BLaER1 (cell line): ENCODE measurements at regions not wholly inside any gene's neighbourhood (a gene's known extent, or its start where the extent isn't known, plus 50 kb on each side); places are given as distances from the start of the nearest gene placed in this dataset.
A peak's percentile ranks its signal among the peaks of the same experiment; 100 is the strongest.

Experiments
- H3K27ac ChIP-seq: shearing (Covaris generic); formaldehyde crosslinking; 2 replicates; pipeline ENCODE4 v1.8.1; 2022
- H3K27me3 ChIP-seq: shearing (Covaris generic); formaldehyde crosslinking; 2 replicates; pipeline ENCODE4 v1.8.1; 2022
- H3K36me3 ChIP-seq: shearing (Covaris generic); formaldehyde crosslinking; 2 replicates; pipeline ENCODE4 v1.8.1; 2022
- H3K4me1 ChIP-seq: shearing (Covaris generic); formaldehyde crosslinking; 2 replicates; pipeline ENCODE4 v1.8.1; 2022
- H3K4me2 ChIP-seq: shearing (Covaris generic); formaldehyde crosslinking; 2 replicates; pipeline ENCODE4 v1.8.1; 2022
- H3K4me3 ChIP-seq: shearing (Covaris generic); formaldehyde crosslinking; 2 replicates; pipeline ENCODE4 v1.8.1; 2022
- H3K9ac ChIP-seq: shearing (Covaris generic); formaldehyde crosslinking; 2 replicates; pipeline ENCODE4 v1.8.1; 2022
- H3K9me3 ChIP-seq: shearing (Covaris generic); formaldehyde crosslinking; 2 replicates; pipeline ENCODE4 v1.8.1; 2022
- H4K20me1 ChIP-seq: shearing (Covaris generic); formaldehyde crosslinking; 2 replicates; pipeline ENCODE4 v1.8.1; 2022
- Cebpa-rat ChIP-seq: shearing (Covaris generic); IDR thresholded peaks from 2 replicates; pipeline ENCODE4 v1.8.1; 2022

DNA sequence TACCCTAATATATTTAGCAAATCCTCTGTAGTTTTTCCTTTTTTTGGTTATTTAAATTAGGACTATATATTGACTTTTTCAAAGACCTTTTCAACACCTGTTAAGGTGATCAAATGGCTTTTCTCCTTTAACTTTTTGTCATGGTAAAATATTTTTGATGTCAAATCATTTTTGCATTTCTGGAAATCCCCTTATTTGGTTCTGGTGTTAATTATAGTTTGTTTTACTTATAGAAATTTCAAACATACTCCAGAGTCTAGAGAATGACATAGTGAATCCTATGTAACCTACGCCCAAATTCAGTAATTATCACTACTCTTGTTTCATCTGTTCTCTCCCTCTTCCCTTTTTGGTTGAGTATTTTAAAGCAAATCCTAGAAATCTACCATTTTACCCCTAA, 121.3 kb upstream of the TBL1XR1 start:
- TF ChIP-seq Cebpa-rat, result no peak
- Histone ChIP-seq H4K20me1 (no peaks in the 10 kb centered on the region), H3K27me3 (no peaks in the 10 kb centered on the region), H3K4me3 (no peak overlapping the region), H3K27ac (no peak overlapping the region), H3K36me3 (no peaks in the 10 kb centered on the region), H3K9ac (no peak overlapping the region), H3K4me1 (peaks cover 33% of the 10 kb centered on the region), H3K9me3 (peaks cover 43% of the 10 kb centered on the region), H3K4me2 (no peak overlapping the region)

DNA sequence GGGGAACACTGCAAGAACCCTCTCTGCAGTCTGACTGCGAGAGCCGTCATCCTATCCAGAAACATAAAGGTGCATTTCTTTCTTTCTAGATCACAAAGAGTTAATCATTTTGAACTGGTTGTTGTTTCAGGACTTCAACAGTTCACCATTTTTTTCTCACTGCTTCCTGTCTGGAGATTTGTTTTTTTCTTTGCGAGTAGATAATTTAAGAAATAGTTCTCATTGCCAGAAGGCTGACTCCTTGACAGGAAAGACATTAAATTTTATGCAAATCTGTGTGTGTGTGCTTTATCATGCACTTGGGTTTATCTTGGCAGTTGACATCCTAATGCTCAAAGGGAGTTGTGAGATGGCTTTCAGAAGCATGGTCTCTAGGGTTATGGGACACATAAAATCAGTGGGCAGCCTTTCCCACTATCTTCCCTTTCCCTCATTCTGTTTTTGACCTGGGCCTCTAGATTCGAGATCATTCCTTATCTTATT, 123.5 kb upstream of the TBL1XR1 start:
- no peaks in the 10 kb centered on the region for H3K36me3 ChIP-seq
- H3K27me3 ChIP-seq, result no peaks in the 10 kb centered on the region
- H3K4me3 ChIP-seq, result no peak overlapping the region
- peaks cover 42% of the 10 kb centered on the region for H3K9me3 ChIP-seq
- no peak for TF ChIP-seq Cebpa-rat
- peaks cover 39% of the 10 kb centered on the region for H3K4me1 ChIP-seq
- peak overlapping the region; percentile 49 for H3K9ac ChIP-seq
- H3K4me2 ChIP-seq, result peak overlapping the region; percentile 72
- H4K20me1 ChIP-seq, result no peaks in the 10 kb centered on the region
- H3K27ac ChIP-seq, result peak overlapping the region; percentile 62

DNA sequence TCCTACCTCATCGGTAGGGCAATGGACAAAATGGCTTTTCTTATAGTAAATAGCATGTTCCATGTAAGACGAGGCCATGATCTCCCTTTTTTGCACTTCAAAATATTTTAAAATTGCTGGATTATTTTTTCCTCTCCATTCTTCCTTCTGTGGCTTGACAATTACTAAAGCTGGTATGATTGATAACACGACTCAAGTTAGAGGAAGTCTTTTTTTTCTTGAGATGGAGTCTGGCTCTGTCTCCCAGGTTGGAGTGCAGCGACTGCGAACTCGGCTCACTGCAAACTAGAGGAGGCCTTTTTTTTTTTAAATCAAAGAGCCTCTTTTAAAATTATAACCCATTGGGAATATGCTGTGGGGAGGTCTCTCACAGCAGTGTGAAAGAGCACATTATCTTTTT, 124.5 kb upstream of the TBL1XR1 start:
- peak overlapping the region; percentile 72 for H3K4me2 ChIP-seq
- no peaks in the 10 kb centered on the region for H3K36me3 ChIP-seq
- peaks cover 39% of the 10 kb centered on the region for H3K4me1 ChIP-seq
- H3K9ac ChIP-seq, result peak overlapping the region; percentile 49
- no peaks in the 10 kb centered on the region for H3K27me3 ChIP-seq
- peak overlapping the region; percentile 62 for H3K27ac ChIP-seq
- no peak overlapping the region for H3K4me3 ChIP-seq
- no peaks in the 10 kb centered on the region for H4K20me1 ChIP-seq
- peaks cover 41% of the 10 kb centered on the region for H3K9me3 ChIP-seq
- no peak for TF ChIP-seq Cebpa-rat

DNA sequence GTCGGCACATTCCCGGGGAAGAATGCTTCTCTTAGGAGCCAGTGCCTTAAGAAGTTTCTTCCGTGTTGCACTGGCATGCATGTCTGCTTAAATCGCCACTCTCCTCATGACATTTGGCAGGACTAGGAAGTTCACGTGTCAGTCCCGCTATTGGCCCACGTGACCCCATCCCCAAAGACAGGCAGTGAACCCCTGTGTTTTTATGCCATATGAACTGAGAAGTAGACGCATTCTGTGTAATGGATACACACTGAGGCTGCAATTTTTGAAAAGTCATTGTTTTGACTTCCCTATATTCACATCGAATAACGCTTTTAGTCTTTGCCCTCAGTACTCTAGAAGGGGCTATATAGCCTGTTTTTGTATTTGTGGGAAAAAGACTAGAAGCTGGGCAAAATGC, 125.6 kb upstream of the TBL1XR1 start:
- no peak overlapping the region for H3K9ac ChIP-seq
- no peaks in the 10 kb centered on the region for H4K20me1 ChIP-seq
- H3K36me3 ChIP-seq, result no peaks in the 10 kb centered on the region
- no peak overlapping the region for H3K27ac ChIP-seq
- peaks cover 34% of the 10 kb centered on the region for H3K4me1 ChIP-seq
- no peak overlapping the region for H3K4me3 ChIP-seq
- H3K4me2 ChIP-seq, result no peak overlapping the region
- peaks cover 41% of the 10 kb centered on the region for H3K9me3 ChIP-seq
- TF ChIP-seq Cebpa-rat, result no peak
- no peaks in the 10 kb centered on the region for H3K27me3 ChIP-seq

DNA sequence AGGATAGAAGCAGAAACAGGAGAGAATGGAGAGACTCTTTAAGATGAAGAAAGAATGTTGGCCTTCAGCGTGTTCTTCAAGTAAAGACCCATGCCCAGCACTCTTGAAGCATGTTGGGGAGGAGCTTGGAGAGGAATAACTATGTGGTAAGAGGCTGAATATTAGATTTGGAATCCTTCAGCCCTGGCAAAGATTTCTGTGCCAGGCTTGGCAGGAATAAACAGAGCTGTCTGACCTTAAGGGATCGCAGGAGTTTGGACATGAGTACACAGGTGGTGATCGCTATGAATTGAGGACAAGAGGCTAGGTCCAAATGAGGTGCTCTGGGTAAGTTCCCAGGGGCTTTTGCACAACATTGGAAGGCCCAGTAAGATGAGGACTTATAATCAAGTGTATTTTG, 132.6 kb upstream of the TBL1XR1 start:
- no peak overlapping the region for H3K27ac ChIP-seq
- no peaks in the 10 kb centered on the region for H3K27me3 ChIP-seq
- H3K36me3 ChIP-seq, result no peaks in the 10 kb centered on the region
- no peak overlapping the region for H3K9ac ChIP-seq
- no peak overlapping the region for H3K4me2 ChIP-seq
- H3K9me3 ChIP-seq, result peaks cover 9% of the 10 kb centered on the region; the same call in 1 of the 2 replicates
- no peak for TF ChIP-seq Cebpa-rat
- peaks cover 18% of the 10 kb centered on the region for H3K4me1 ChIP-seq
- no peaks in the 10 kb centered on the region for H4K20me1 ChIP-seq
- no peak overlapping the region for H3K4me3 ChIP-seq

DNA sequence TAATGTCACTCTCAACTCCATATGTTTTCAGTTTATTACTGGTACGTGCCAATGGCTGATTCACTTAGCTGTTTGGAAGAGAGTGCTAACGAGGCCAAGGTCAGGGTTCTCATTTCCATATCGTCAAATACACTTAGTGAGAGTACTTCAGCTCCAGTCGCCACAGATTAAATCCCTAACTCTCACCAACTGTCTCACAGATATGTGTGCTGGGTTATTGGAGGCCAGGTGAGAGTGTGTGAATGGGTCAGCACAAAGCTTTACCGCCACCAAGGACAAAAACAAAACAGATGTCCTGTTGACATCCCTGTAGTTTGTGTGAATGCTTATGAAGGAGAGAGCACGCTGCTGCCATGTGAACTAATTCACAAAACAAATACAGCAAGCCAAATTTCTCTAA, 133.5 kb upstream of the TBL1XR1 start:
- Histone ChIP-seq H4K20me1 (no peaks in the 10 kb centered on the region), H3K27ac (no peak overlapping the region), H3K27me3 (no peaks in the 10 kb centered on the region), H3K4me1 (peaks cover 14% of the 10 kb centered on the region), H3K4me2 (no peak overlapping the region), H3K36me3 (no peaks in the 10 kb centered on the region), H3K9ac (no peak overlapping the region), H3K9me3 (peaks cover 9% of the 10 kb centered on the region; the same call in 1 of the 2 replicates), H3K4me3 (no peak overlapping the region)
- no peak for TF ChIP-seq Cebpa-rat

DNA sequence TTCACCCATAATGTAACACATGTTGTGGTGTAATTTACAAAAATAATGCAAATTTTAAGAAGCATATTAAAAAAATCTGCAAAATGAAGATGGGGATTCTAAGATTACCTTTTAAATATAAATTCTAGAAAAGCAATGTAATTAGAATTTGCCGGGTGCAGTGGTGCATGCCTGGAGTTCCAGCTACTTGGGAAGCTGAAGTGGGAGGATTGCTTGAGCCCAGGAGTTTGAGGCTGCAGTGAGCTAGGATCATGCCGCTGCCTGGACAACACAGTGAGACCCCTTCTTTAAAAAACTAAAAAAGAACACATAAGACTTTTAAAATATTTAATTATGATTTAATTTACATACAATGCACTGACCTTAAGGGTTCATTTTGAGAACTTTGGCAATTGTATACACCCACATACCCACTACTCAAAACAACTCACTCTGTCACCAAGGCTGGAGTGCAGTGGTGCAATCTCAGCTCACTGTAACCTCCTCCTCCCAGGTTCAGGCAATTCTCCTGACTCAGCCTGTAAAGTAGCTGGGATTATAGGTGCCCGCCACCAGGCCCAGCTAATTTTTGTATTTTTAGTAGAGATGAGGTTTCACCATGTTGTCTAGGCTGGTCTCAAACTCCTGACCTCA, 134.0 kb upstream of the TBL1XR1 start:
- Histone ChIP-seq H3K27ac (no peak overlapping the region), H4K20me1 (no peaks in the 10 kb centered on the region), H3K4me1 (peaks cover 16% of the 10 kb centered on the region), H3K9ac (no peak overlapping the region), H3K4me2 (no peak overlapping the region), H3K27me3 (no peaks in the 10 kb centered on the region), H3K36me3 (no peaks in the 10 kb centered on the region), H3K4me3 (no peak overlapping the region), H3K9me3 (peaks cover 9% of the 10 kb centered on the region; the same call in 1 of the 2 replicates)
- TF ChIP-seq Cebpa-rat, result no peak

DNA sequence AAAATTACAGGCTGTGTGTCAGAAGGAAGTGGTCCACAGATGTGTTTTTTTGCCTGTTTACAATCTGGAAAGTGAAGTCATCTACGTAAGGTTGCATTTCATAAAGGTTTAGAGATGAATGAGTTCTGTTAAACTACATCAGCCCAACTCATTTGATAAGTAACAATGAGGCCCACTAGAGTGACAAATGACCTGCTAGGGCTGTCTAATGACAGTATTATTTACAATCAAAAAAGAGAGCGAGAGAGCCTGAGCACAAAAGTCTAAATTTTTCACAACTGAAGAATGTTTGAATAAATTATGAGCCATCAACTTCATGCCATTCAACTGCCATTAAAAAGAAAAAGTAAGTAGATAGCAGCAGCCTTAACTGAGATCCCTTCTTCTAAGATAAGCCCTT, 135.7 kb upstream of the TBL1XR1 start:
- Histone ChIP-seq H3K4me1 (peaks cover 16% of the 10 kb centered on the region), H3K4me2 (no peak overlapping the region), H3K27ac (no peak overlapping the region), H3K9me3 (no peaks in the 10 kb centered on the region; the same call in 1 of the 2 replicates), H3K36me3 (no peaks in the 10 kb centered on the region), H3K4me3 (no peak overlapping the region), H4K20me1 (no peaks in the 10 kb centered on the region), H3K9ac (no peak overlapping the region), H3K27me3 (no peaks in the 10 kb centered on the region)
- no peak for TF ChIP-seq Cebpa-rat

DNA sequence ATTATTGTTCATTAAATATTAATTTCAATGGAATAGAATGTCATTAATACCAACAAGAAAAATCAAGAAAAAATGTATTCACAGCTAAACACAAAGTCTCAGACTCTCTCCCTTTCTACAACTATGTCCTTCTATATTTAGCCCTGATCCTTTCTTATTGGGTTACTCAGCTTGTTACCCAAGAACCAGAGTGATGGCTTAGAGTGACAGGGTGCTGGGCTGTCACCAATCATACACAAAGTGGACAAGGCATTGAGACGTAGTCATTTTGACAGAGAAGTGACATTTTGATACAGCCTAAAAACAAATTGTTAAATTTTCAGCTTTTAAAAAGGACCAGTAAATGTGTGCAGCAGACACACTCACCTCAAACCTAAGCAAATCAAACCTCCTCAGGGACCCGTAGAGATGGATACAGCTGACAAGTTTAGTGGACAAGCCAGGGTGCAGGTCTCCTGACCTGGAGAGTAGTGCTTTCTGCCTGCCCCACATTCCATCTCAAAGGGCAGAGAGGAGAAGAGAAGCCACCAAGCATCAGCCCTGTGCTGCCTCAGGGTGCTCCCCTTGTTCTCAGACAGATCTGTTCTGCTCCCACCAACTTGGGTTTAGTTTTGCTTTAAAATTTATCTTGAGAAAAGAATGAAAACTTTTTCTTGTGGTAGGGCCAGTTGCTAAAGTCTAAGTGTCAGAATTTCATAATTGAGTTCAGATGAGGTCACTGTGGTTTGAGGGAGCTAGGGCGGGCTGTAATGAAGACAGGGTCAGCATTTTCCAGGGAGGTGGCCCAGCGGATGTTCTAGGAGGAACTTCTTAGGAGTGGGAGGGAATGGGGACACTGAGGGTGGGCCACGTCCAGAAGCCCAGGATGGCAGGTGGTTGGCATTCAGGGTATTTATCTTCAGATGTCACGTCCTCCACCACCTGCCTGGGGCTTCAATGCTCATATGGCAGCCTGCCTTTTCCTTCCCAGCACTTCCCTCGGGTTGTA, 136.5 kb upstream of the TBL1XR1 start:
- H3K27ac ChIP-seq, result no peak overlapping the region
- H3K9ac ChIP-seq, result no peak overlapping the region
- no peaks in the 10 kb centered on the region for H3K36me3 ChIP-seq
- H3K4me2 ChIP-seq, result peak overlapping the region; percentile 12; the same call in 1 of the 2 replicates
- H4K20me1 ChIP-seq, result no peaks in the 10 kb centered on the region
- H3K27me3 ChIP-seq, result no peaks in the 10 kb centered on the region
- H3K9me3 ChIP-seq, result peaks cover 2% of the 10 kb centered on the region; the same call in 1 of the 2 replicates
- H3K4me3 ChIP-seq, result no peak overlapping the region
- no peak for TF ChIP-seq Cebpa-rat
- H3K4me1 ChIP-seq, result peaks cover 18% of the 10 kb centered on the region

DNA sequence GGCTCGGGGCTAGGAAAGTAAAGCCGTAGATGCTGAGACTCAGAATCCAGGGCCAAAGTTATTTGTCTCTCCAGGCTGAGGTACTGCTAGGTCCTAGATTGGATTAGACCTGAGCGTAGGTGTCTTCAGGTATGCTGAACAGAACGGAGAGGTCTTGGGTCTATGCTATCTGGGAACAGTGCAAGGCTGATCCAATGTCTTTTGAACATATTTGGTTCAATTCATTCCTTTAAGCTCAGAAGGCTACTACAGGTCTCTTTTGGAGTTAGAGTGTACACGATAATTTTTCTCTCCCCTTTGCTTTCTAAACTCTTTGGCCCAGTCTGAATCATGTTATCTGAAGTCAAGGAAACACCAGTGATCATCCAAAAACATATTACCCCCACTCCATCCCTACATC, 137.5 kb upstream of the TBL1XR1 start:
- Histone ChIP-seq H3K4me3 (no peak overlapping the region), H3K4me2 (no peak overlapping the region), H3K27me3 (no peaks in the 10 kb centered on the region), H3K4me1 (peaks cover 21% of the 10 kb centered on the region), H4K20me1 (no peaks in the 10 kb centered on the region), H3K27ac (no peak overlapping the region), H3K36me3 (no peaks in the 10 kb centered on the region), H3K9ac (no peak overlapping the region), H3K9me3 (peaks cover 4% of the 10 kb centered on the region; the same call in 1 of the 2 replicates)
- no peak for TF ChIP-seq Cebpa-rat
